Type B pancreatic cell (in vitro differentiated cells): ENCODE measurements at regions not wholly inside any gene's neighbourhood (a gene's known extent, or its start where the extent isn't known, plus 50 kb on each side); places are given as distances from the start of the nearest gene placed in this dataset.

Source experiments
- DNase-seq: peaks from one replicate; pipeline ENCODE4 v3.0.0; 2021; ENCODE audit warnings: mixed read lengths; ENCODE audit not compliant: unreplicated experiment; ENCODE audit errors: extremely low spot score
- H3K27ac Mint-ChIP-seq: 2 replicates; pipeline ENCODE4 v1.8.0; 2021; ENCODE audit warnings: mild to moderate bottlenecking, mixed read lengths
- H3K27me3 Mint-ChIP-seq: 2 replicates; pipeline ENCODE4 v1.8.0; 2021; ENCODE audit warnings: mixed read lengths
- H3K36me3 Mint-ChIP-seq: 2 replicates; pipeline ENCODE4 v1.8.0; 2021; ENCODE audit warnings: mixed read lengths
- H3K4me1 Mint-ChIP-seq: one replicate; pipeline ENCODE4 v1.8.0; 2021; ENCODE audit warnings: mixed read lengths; ENCODE audit not compliant: unreplicated experiment
- H3K4me3 Mint-ChIP-seq: 2 replicates; pipeline ENCODE4 v1.8.0; 2021; ENCODE audit warnings: mild to moderate bottlenecking, mixed read lengths
- H3K9me3 Mint-ChIP-seq: 2 replicates; pipeline ENCODE4 v1.8.0; 2021; ENCODE audit warnings: mixed read lengths
- CTCF ChIP-seq: fragments of 200-600 bp; sonication (generic); conservative IDR thresholded peaks from 2 replicates; pipeline ENCODE4 v1.5.0; 2021; ENCODE audit warnings: antibody characterized with exemption, mild to moderate bottlenecking

GRCh38 chr10:3222626-3223025, 50.0 kb upstream of the PITRM1 start:
- DNase-seq = no peak
- H3K4me3 Mint-ChIP-seq = no peak overlapping the region
- no peak overlapping the region for H3K27ac Mint-ChIP-seq
- no peak for TF ChIP-seq CTCF
- no peaks in the 10 kb centered on the region for H3K36me3 Mint-ChIP-seq
- no peaks in the 10 kb centered on the region for H3K27me3 Mint-ChIP-seq
- peaks cover 9% of the 10 kb centered on the region for H3K4me1 Mint-ChIP-seq
- H3K9me3 Mint-ChIP-seq = peaks cover 5% of the 10 kb centered on the region
